ENCODE measurements at regions not wholly inside any gene's neighbourhood (a gene's known extent, or its start where the extent isn't known, plus 50 kb on each side); places are given as distances from the start of the nearest gene placed in this dataset.

DNA sequence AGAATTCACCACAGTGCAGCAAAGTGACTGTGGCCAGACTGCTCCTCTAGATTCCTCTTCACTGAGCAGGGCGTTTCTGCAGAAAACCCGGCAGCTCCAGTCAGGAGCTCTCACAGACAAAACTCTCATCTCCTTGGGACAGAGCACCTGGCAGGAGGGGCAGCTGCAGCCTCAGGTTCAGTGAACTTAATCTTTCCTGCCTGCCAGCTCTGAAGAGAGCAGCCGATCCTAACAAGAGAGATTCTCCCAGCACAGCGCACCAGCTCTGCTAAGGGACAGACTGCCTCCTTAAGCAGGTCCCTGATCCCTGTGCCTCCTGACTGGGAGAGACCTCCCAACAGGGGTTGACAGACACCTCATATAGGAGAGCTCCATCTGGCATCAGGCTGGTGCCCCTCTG lies 1065.5 kb downstream of the GRIK2 start:
- ATAC-seq = no peak

GRCh38 chr6:102438171-102438570 lies 1044.7 kb downstream of the GRIK2 start:
- DNase-seq (no peak), ATAC-seq (no peak)
- H3K27me3 ChIP-seq (ENCODE audit: low read length) = no peaks in the 10 kb centered on the region
- no peak overlapping the region for H2AFZ ChIP-seq (ENCODE audit: low read length)
- H3K36me3 ChIP-seq (ENCODE audit: low read depth, low read length) = no peaks in the 10 kb centered on the region
- POLR2A ChIA-PET (ENCODE audit: unreplicated experiment) = no interaction called here
- BruUV-seq (replicated peaks) = no TSS peak
- H3K9me3 ChIP-seq (ENCODE audit: low read length) = no peaks in the 10 kb centered on the region
- H3F3A ChIP-seq (ENCODE audit: low read length, unreplicated experiment) = no peaks in the 10 kb centered on the region
- H3K79me2 ChIP-seq (ENCODE audit: low read length) = no peaks in the 10 kb centered on the region
- H3K4me1 ChIP-seq (ENCODE audit: insufficient read depth, low read length) = no peaks in the 10 kb centered on the region
- intact Hi-C loops (cut with micrococcal nuclease) = no loop called here
- no peaks in the 10 kb centered on the region for H3K9me2 ChIP-seq (replicated peaks; ENCODE audit: low read length)
- TF ChIP-seq EZH2phosphoT487 (IDR thresholded peaks at IDR 0.05; ENCODE audit: borderline replicate concordance, low read length) = no peak
- no peak for TF ChIP-seq EZH2 (IDR thresholded peaks at IDR 0.05; ENCODE audit: low read length, unreplicated experiment)
- CTCF ChIA-PET = no interaction called here
- H3K9ac ChIP-seq (ENCODE audit: low read length) = no peak overlapping the region
- H3K4me2 ChIP-seq (ENCODE audit: low read length) = no peak overlapping the region
- no peak overlapping the region for H3K4me3 ChIP-seq (ENCODE audit: low read length)
- H3K27ac ChIP-seq (ENCODE audit: low read length) = no peak overlapping the region
- H4K20me1 ChIP-seq (ENCODE audit: low read length) = no peaks in the 10 kb centered on the region

More for the DNA sequence above, 1065.5 kb downstream of the GRIK2 start:
- intact Hi-C loops (cut with micrococcal nuclease) = no loop called here
- DNase-seq = no peak
- no peaks in the 10 kb centered on the region for H3K36me3 ChIP-seq (ENCODE audit: low read depth, low read length)
- no peak overlapping the region for H3K4me2 ChIP-seq (ENCODE audit: low read length)
- no peak for TF ChIP-seq EZH2 (IDR thresholded peaks at IDR 0.05; ENCODE audit: low read length, unreplicated experiment)
- TF ChIP-seq EZH2phosphoT487 (IDR thresholded peaks at IDR 0.05; ENCODE audit: borderline replicate concordance, low read length) = no peak
- no peak for TF ChIP-seq CTCF (conservative IDR thresholded peaks at IDR 0.05; ENCODE audit: low read depth, low read length)
- no peaks in the 10 kb centered on the region for H4K20me1 ChIP-seq (ENCODE audit: low read length)
- H3K27me3 ChIP-seq (ENCODE audit: low read length) = no peaks in the 10 kb centered on the region
- ChIA-PET POLR2A (ENCODE audit: unreplicated experiment) (no interaction called here), CTCF (no interaction called here)
- no peaks in the 10 kb centered on the region for H3K9me3 ChIP-seq (ENCODE audit: low read length)
- no peaks in the 10 kb centered on the region for H3K9me2 ChIP-seq (replicated peaks; ENCODE audit: low read length)
- H3K27ac ChIP-seq (ENCODE audit: low read length) = no peak overlapping the region
- no peak overlapping the region for H2AFZ ChIP-seq (ENCODE audit: low read length)
- H3K79me2 ChIP-seq (ENCODE audit: low read length) = no peaks in the 10 kb centered on the region
- no TSS peak for BruUV-seq (replicated peaks)
- no peaks in the 10 kb centered on the region for H3K4me1 ChIP-seq (ENCODE audit: insufficient read depth, low read length)
- no peaks in the 10 kb centered on the region for H3F3A ChIP-seq (ENCODE audit: low read length, unreplicated experiment)
- no peak overlapping the region for H3K4me3 ChIP-seq (ENCODE audit: low read length)
- no peak overlapping the region for H3K9ac ChIP-seq (ENCODE audit: low read length)

DNA sequence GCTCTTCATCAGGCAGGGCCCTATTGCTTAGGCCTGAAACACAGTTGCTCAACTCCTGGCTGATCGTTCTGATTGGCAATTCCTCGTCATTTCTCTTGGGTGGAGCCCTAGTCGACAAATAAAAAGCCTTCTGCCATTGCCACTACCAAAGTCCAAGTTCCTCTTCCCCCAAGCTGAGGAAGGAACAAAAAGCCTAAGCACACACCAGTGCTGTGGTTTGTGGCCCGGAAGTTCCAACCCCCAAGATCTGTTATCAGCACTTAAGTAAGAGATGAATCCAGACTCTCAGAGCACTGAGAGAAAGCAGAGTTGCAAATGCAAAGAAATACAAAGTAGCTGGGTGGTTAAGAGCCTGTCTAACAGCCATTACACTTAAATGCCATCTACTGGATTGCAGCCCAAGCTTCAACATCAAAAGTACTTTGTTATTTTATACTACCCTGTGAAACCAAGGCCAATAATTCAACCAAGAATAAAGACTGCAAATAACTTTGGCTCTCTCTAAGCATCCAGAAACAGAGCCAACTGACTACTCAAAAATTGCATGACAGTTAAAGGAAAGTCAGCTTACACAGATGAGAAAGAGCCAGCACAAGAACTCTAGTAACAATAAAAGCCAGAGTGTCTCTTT lies 1024.0 kb downstream of the GRIK2 start:
- no peaks in the 10 kb centered on the region for H3K79me2 ChIP-seq (ENCODE audit: low read length)
- intact Hi-C loops (cut with micrococcal nuclease) = no loop called here
- H3K9me2 ChIP-seq (replicated peaks; ENCODE audit: low read length) = no peaks in the 10 kb centered on the region
- CTCF ChIA-PET = no interaction called here
- no peaks in the 10 kb centered on the region for H3K9me3 ChIP-seq (ENCODE audit: low read length)
- no peak overlapping the region for H3K4me3 ChIP-seq (ENCODE audit: low read length)
- no peaks in the 10 kb centered on the region for H3K4me1 ChIP-seq (ENCODE audit: insufficient read depth, low read length)
- ATAC-seq = no peak
- TF ChIP-seq CTCF (conservative IDR thresholded peaks at IDR 0.05; ENCODE audit: low read depth, low read length) (no peak), EZH2phosphoT487 (IDR thresholded peaks at IDR 0.05; ENCODE audit: borderline replicate concordance, low read length) (no peak), EZH2 (IDR thresholded peaks at IDR 0.05; ENCODE audit: low read length, unreplicated experiment) (no peak)
- H3K27ac ChIP-seq (ENCODE audit: low read length) = no peak overlapping the region
- H2AFZ ChIP-seq (ENCODE audit: low read length) = no peak overlapping the region
- DNase-seq = no peak
- no peak overlapping the region for H3K4me2 ChIP-seq (ENCODE audit: low read length)
- no peaks in the 10 kb centered on the region for H4K20me1 ChIP-seq (ENCODE audit: low read length)
- no peaks in the 10 kb centered on the region for H3F3A ChIP-seq (ENCODE audit: low read length, unreplicated experiment)
- H3K36me3 ChIP-seq (ENCODE audit: low read depth, low read length) = no peaks in the 10 kb centered on the region
- POLR2A ChIA-PET (ENCODE audit: unreplicated experiment) = no interaction called here
- no peaks in the 10 kb centered on the region for H3K27me3 ChIP-seq (ENCODE audit: low read length)
- no TSS peak for BruUV-seq (replicated peaks)
- H3K9ac ChIP-seq (ENCODE audit: low read length) = no peak overlapping the region

All from PC-3 (cell line).